ENCODE measurements at regions not wholly inside any gene's neighbourhood (a gene's known extent, or its start where the extent isn't known, plus 50 kb on each side); places are given as distances from the start of the nearest gene placed in this dataset.
"Not testable (repeated sequence)": the region's sequence is repeated elsewhere in the genome, so short reads cannot be mapped to it uniquely, and the experiment has no call there.

GRCh38 chr7:46633200-46633599 is 712.1 kb upstream of the IGFBP3 start:
- DNase-seq = no peak

- no peak for DNase-seq
Observed at GRCh38 chr7:46630031-46630430, 709.0 kb upstream of the IGFBP3 start.

GRCh38 chr7:46628389-46628788 is 707.3 kb upstream of the IGFBP3 start:
- DNase-seq = no peak

GRCh38 chr7:46626691-46627310 is 705.7 kb upstream of the IGFBP3 start:
- no peak for DNase-seq

GRCh38 chr7:46626261-46626660 is 705.2 kb upstream of the IGFBP3 start:
- DNase-seq = no peak

GRCh38 chr7:46625032-46625431 is 704.0 kb upstream of the IGFBP3 start:
- DNase-seq = no peak

- DNase-seq = no peak
Observed at GRCh38 chr7:46622251-46622650, 701.2 kb upstream of the IGFBP3 start.

GRCh38 chr7:46619723-46620310 is 698.7 kb upstream of the IGFBP3 start:
- DNase-seq = no peak

GRCh38 chr7:46616636-46617035 is 695.6 kb upstream of the IGFBP3 start:
- DNase-seq = no peak

GRCh38 chr7:46613551-46613950 is 692.5 kb upstream of the IGFBP3 start:
- DNase-seq = no peak

GRCh38 chr7:46613116-46613515 is 692.0 kb upstream of the IGFBP3 start:
- no peak for DNase-seq

GRCh38 chr7:46611508-46611907 is 690.4 kb upstream of the IGFBP3 start:
- DNase-seq = no peak

- no peak for DNase-seq
Observed at GRCh38 chr7:46610746-46611145, 689.7 kb upstream of the IGFBP3 start.

GRCh38 chr7:46607176-46607575 is 686.1 kb upstream of the IGFBP3 start:
- DNase-seq = no peak

GRCh38 chr7:46606761-46607160 is 685.7 kb upstream of the IGFBP3 start:
- no peak for DNase-seq

GRCh38 chr7:46604241-46604661 is 683.2 kb upstream of the IGFBP3 start:
- DNase-seq = no peak

- peak in 1 of 51 donors; percentile 5 for DNase-seq
Observed at GRCh38 chr7:46603780-46604179, 682.7 kb upstream of the IGFBP3 start.

GRCh38 chr7:46603296-46603752 is 682.3 kb upstream of the IGFBP3 start:
- no peak for DNase-seq

- DNase-seq = no peak
Observed at GRCh38 chr7:46600340-46600739, 679.3 kb upstream of the IGFBP3 start.

GRCh38 chr7:46594831-46595230 is 673.8 kb upstream of the IGFBP3 start:
- not testable (repeated sequence) for DNase-seq

- DNase-seq = not testable (repeated sequence)
Observed at GRCh38 chr7:46590918-46591905, 670.1 kb upstream of the IGFBP3 start.

GRCh38 chr7:46589286-46589685 is 668.2 kb upstream of the IGFBP3 start:
- no peak for DNase-seq
